Embryonic facial prominence (tissue), 1 donor: ENCODE measurements at regions not wholly inside any gene's neighbourhood (a gene's known extent, or its start where the extent isn't known, plus 50 kb on each side); places are given as distances from the start of the nearest gene placed in this dataset.
"Not testable (repeated sequence)": the region's sequence is repeated elsewhere in the genome, so short reads cannot be mapped to it uniquely, and the experiment has no call there.

Experiments used
- DNase-seq: peaks from one replicate; pipeline ENCODE4 v3.0.0-alpha.2; 2016; ENCODE audit errors: extremely low spot score

DNA sequence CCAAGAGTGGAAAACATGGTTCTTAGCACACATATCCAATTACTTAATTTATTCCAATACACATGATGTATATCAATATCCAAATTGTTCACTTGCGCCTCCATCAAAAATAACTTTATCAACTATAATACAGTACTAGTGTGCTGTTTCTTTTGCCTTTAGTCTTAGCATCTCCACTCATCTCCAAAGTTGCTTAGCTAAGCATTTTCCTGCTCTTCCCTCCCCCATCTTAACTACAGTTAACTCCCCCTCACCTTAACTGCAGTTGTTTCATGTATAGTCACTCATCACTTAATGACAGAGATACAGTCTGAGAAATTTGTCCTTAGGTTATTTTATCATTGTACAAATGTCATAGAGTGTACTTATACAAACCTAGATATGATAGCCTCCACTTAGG lies 705.2 kb upstream of the LINC00305 start:
- no peak for DNase-seq

- DNase-seq = no peak
Observed at GRCh38 chr18:64852281-64852680, 703.4 kb upstream of the LINC00305 start.

DNA sequence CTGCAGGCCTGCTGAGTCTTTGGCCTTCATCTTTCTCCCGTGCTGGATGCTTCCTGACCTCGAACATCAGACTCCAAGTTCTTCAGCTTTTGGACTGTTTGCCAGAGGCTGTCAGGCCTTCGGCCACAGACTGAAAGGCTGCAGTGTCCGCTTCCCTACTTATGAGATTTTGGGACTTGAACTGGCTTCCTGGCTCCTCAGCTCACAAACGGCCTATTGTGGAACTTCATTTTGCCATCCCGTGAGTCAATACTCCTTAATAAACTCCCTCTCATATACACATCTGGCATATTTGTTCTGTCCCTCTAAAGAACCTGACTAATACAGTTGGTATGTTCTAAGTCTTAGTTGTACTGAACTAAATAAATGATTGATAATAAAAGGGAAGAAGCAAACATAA lies 702.8 kb upstream of the LINC00305 start:
- DNase-seq = no peak

DNA sequence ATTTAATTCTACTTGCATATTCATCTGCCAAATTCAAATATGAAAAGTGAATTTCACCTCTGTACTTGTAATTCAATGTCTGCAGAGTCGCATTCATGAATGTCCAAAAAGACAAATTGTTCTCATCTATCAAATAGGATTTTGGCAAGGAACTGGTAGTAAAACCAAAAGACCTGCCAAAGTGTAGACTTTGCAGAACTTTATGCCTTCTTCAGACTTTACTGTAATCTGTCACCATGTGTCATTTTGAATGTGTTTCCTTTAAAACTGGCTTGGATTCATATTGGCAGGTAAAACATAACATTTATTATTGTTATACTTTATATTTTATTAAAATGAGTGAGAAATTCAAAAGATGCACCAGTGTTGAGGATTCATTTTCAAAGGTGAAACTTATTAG lies 701.9 kb upstream of the LINC00305 start:
- DNase-seq = no peak

GRCh38 chr18:64840911-64841701 lies 692.2 kb upstream of the LINC00305 start:
- no peak for DNase-seq

GRCh38 chr18:64810354-64810753 lies 661.5 kb upstream of the LINC00305 start:
- no peak for DNase-seq

GRCh38 chr18:64809801-64810200 lies 660.9 kb upstream of the LINC00305 start:
- no peak for DNase-seq

GRCh38 chr18:64807560-64807959 lies 658.7 kb upstream of the LINC00305 start:
- DNase-seq = no peak

DNA sequence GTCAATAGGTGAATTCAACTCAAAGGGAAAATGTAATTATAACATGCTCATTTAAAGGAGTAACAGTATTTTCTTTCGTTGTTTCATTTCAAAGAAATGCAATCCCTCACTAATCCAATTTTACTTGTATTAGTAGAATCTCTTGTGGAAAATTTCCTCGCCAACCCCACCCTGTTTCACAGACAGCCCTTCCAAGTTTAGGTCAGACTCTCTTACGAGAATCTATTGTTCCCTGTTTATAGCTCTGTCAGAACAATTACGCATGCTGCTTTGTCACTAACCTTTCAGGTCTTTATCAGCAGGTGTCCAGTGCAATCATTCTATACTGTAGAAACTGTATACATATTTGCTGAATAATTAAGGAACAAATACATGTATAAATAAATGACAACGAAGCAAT lies 657.8 kb upstream of the LINC00305 start:
- DNase-seq = no peak

- DNase-seq = no peak
Observed at GRCh38 chr18:64806232-64806631, 657.3 kb upstream of the LINC00305 start.

DNA sequence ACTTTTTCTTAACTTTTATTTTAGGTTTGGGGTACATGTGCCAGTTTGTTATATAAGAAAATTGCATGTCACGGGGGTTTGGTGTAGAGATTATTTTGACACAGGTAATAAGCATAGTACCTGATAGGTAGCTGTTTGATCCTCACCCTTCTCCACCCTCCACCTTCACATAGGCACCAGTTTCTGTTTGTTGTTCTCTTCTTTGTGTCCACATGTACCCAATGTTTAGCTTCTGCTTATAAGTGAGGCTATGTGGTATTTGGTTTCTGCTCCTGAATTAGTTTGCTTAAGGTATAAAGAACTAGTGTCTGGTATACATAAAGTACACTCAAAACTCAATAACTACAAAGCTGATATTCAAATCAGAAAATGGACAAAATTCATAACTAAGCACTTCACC lies 654.6 kb upstream of the LINC00305 start:
- DNase-seq = no peak

DNA sequence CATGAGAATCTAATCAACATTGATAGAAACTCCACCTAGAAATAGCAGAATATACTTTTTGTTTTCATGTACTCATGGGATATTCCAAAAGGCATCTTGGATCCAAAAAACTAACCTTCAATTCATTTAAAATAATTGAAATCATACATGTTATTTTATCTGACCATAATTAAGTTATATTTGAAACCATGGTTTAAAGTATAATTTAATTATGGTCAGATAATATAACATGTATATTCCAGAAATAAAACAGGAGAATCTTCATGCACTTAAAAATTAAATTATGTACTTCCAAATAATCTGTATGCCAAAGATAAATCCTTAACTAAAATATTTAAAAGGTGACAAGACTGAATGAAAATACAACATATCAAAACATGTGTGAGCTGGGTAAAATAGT lies 651.3 kb upstream of the LINC00305 start:
- DNase-seq = no peak

GRCh38 chr18:64799376-64799775 lies 650.5 kb upstream of the LINC00305 start:
- DNase-seq = no peak

DNA sequence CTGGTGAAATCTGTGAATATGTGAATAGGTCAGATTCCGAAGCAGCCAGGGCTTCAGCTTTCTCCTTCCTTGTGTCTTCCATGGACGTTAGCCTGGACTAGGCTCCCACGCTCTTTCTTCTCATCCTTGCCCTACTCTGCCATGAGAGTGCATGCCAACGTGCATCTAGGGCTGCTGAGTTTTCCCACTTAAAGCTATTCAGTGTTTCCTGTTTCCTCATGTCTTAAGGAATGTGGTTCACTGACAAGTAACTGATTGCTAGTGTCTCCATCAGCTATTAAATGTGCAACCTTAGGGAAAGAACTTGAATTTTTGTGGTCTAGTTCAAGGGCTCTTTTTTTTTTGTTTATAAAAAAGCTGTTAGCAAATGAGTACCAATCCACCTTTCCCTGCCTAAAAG lies 642.3 kb upstream of the LINC00305 start:
- no peak for DNase-seq

DNA sequence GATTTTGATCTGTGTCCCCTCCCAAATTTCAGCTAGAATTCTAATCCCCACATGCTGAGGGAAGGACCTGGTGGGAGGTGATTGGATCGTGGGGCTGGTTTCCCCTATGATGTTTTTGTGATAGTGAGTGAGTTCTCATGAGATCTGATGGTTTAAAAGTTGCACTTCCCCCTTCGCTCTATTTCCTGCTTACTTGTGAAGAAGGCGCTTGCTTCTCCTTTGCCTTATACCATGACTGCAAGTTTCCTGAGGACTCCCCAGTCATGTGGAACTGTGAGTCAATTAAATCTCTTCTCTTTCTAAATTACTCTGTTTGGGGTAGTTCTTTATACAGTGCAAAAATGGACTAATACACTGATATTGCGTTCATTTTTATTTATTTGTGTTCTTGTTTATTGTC lies 636.8 kb upstream of the LINC00305 start:
- DNase-seq = no peak

GRCh38 chr18:64777556-64777955 lies 628.7 kb upstream of the LINC00305 start:
- DNase-seq = no peak

- no peak for DNase-seq
Observed at GRCh38 chr18:64765908-64766307, 617.0 kb upstream of the LINC00305 start.

- no peak for DNase-seq
Observed at GRCh38 chr18:64752707-64753106, 603.8 kb upstream of the LINC00305 start.

DNA sequence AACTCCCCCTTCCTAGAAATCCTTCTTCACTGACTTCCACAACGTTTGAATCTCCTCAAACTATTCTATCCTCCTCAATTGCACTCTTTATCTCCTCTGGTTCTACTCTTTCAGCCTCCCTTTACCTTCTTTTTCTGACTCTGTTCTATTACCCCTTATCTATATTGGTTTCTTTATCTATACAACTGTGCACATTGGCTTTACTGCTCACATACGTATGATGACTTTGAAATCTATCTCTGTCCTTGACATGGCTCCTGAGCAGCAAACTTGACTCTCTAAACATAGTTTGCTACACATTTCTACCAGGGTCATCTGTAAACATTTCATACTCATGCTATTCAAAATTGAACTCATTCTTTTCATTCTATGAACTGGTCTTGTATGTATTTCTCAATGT lies 601.0 kb upstream of the LINC00305 start:
- no peak for DNase-seq

GRCh38 chr18:64747803-64748202 lies 598.9 kb upstream of the LINC00305 start:
- no peak for DNase-seq

GRCh38 chr18:64742898-64743297 lies 594.0 kb upstream of the LINC00305 start:
- DNase-seq = no peak

DNA sequence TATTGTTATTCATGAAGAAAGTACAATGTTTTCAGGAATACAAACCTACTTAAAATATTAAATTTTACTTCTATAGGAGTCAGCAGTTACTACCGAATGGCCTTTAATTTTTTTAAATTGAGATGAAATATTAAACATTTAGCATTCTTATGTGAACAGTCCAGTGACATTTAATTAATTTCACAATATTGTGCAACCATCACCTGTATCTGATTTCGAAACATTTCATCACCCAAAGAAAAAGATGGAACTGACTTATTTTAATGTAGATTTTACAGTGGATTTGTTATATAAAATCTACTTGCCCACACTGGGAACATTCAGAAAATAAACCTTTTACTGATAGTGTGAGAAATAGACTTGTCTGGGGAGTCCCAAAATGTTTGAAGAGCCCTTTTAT lies 585.2 kb upstream of the LINC00305 start:
- DNase-seq = no peak

DNA sequence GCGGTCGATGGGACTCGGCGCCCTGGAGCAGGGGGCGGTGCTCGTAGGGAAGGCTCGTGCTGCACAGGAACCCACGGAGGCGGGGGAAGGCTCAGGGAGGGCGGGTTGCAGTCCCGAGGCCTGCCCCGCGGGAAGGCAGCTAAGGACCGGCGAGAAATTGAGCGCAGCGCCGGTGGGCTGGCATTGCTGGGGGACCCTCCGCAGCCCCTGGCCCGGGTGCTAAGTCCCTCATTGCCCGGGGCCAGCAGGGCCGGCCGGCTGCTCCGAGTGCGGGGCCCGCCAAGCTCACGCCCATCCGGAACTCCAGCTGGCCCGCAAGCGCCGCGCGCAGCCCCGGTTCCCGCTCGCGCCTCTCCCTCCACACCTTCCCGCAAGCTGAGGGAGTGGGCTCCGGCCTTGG lies 576.8 kb upstream of the LINC00305 start:
- not testable (repeated sequence) for DNase-seq
